ENCODE measurements at regions not wholly inside any gene's neighbourhood (a gene's known extent, or its start where the extent isn't known, plus 50 kb on each side); places are given as distances from the start of the nearest gene placed in this dataset.

DNA sequence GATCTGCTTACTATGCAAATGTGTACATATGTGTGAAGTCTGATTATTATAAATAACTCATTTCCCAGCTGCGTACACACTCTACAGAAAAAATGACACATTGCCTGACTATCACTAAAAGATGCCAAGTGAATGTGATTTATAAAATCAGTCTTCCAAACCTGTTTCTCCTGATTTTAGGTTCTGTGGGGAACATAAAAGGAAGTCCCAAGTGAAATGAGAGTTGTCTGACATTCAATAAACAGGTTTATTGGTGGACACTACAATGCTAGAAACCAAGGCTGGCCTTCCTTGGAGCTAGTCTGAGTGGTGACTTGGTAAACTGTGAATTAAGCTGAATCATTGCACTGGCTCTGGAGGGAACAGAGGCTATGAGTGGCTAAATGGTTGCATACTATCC lies 287.9 kb upstream of the ESRRG start:
- H3K27me3 ChIP-seq (ENCODE audit: control insufficient read depth in 1 of 2, insufficient read depth in 2 of 2, low read length in 2 of 2): no peaks in the 10 kb centered on the region
- no peaks in the 10 kb centered on the region for H3K36me3 ChIP-seq (ENCODE audit: control insufficient read depth in 2 of 2, insufficient read depth in 2 of 2, low read length in 1 of 2)
- H3K27ac ChIP-seq (ENCODE audit: low read depth in 2 of 2, low read length in 1 of 2): no peak overlapping the region
- H3K9me3 ChIP-seq (ENCODE audit: control insufficient read depth in 2 of 2, insufficient read depth in 1 of 2, low read depth in 1 of 2, low read length in 1 of 2): no peaks in the 10 kb centered on the region
- 81 to 95% methylated on average over 1 of the region's 1 CpG for whole genome bisulfite sequencing, 2 donors
- H3K4me1 ChIP-seq (ENCODE audit: control insufficient read depth in 2 of 2, insufficient read depth in 2 of 2, low read length in 1 of 2): no peaks in the 10 kb centered on the region
- no peak overlapping the region for H3K4me3 ChIP-seq (ENCODE audit: low read depth in 1 of 2, low read length in 2 of 2)

DNA sequence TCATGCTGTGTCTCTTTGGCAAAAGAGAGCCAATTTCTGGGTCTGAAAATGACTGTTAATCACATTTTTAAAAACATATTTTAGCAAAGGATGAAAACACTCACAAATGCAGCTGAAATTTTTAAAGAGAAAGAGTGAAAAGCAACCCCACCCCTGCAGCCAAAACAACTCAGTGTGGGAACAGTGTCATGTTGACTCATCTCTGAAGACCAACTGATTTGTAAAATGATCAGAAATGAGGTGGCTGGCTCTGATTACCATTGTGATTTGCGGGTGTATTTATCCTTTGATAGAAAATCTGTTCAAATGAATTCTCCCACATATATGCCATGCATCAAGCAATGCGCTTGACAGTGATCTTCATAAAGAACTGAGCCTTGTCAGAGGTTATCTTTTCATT lies 287.0 kb upstream of the ESRRG start:
- H3K4me1 ChIP-seq (ENCODE audit: control insufficient read depth in 2 of 2, insufficient read depth in 2 of 2, low read length in 1 of 2): no peaks in the 10 kb centered on the region
- 87 to 89% methylated on average over 2 of the region's 2 CpGs for WGBS, 2 donors
- H3K4me3 ChIP-seq (ENCODE audit: low read depth in 1 of 2, low read length in 2 of 2): no peak overlapping the region
- no peaks in the 10 kb centered on the region for H3K27me3 ChIP-seq (ENCODE audit: control insufficient read depth in 1 of 2, insufficient read depth in 2 of 2, low read length in 2 of 2)
- no peaks in the 10 kb centered on the region for H3K9me3 ChIP-seq (ENCODE audit: control insufficient read depth in 2 of 2, insufficient read depth in 1 of 2, low read depth in 1 of 2, low read length in 1 of 2)
- no peaks in the 10 kb centered on the region for H3K36me3 ChIP-seq (ENCODE audit: control insufficient read depth in 2 of 2, insufficient read depth in 2 of 2, low read length in 1 of 2)
- no peak overlapping the region for H3K27ac ChIP-seq (ENCODE audit: low read depth in 2 of 2, low read length in 1 of 2)

DNA sequence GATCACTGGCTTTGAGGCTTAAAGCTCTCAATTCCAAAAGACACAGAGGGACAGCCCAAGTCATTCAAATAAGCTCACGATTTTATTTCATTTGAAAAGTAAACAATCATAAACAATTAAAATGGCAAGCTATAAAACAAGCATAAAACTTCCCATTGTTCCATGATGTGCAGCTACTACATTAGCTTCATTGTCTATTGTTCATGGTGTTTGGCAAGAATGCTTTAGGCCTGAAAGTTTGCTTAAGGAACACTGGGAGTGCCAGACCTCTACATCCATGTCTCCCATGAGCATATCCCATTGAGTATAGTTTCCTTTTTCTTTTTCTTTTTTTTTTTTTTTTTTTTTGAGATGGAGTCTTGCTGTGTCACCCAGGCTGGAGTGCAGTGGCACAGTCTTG lies 286.1 kb upstream of the ESRRG start:
- no peak overlapping the region for H3K27ac ChIP-seq (ENCODE audit: low read depth in 2 of 2, low read length in 1 of 2)
- H3K4me1 ChIP-seq (ENCODE audit: control insufficient read depth in 2 of 2, insufficient read depth in 2 of 2, low read length in 1 of 2): no peaks in the 10 kb centered on the region
- H3K9me3 ChIP-seq (ENCODE audit: control insufficient read depth in 2 of 2, insufficient read depth in 1 of 2, low read depth in 1 of 2, low read length in 1 of 2): no peaks in the 10 kb centered on the region
- H3K4me3 ChIP-seq (ENCODE audit: low read depth in 1 of 2, low read length in 2 of 2): no peak overlapping the region
- no peaks in the 10 kb centered on the region for H3K36me3 ChIP-seq (ENCODE audit: control insufficient read depth in 2 of 2, insufficient read depth in 2 of 2, low read length in 1 of 2)
- WGBS, 2 donors: 33 to 37% methylated on average over 1 of the region's 1 CpG
- no peaks in the 10 kb centered on the region for H3K27me3 ChIP-seq (ENCODE audit: control insufficient read depth in 1 of 2, insufficient read depth in 2 of 2, low read length in 2 of 2)

DNA sequence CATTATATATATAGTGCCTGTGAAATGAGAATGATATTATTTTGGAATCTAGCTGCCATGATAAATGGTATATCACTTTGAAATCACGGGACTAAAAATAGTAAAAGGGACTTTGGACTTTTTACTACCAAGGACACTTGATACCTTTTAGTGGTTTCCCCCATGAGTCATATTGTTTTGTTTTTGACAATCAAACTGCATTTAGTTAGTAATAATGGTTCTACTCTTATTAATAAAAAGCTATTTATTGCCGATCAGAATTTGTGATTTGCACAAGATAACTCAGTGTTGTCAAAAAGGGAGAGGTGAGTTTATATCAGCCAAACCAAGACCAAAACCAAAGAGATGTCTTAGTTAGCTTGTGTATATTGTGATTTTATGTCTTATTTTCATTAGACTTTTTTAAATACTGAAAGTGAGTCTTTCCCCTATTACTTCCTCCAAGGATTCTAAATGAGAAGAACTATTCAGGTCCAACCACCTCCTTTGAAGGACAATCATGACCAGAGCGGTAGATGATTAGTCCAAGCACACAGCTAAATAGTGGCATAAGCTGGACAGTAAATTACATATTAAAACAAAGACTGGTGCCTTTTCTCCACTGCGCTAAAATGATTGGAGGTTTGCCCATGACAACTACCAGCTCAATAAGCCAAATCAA lies 281.7 kb upstream of the ESRRG start:
- Histone ChIP-seq H3K4me1 (ENCODE audit: control insufficient read depth in 2 of 2, insufficient read depth in 2 of 2, low read length in 1 of 2) (no peaks in the 10 kb centered on the region), H3K27ac (ENCODE audit: low read depth in 2 of 2, low read length in 1 of 2) (no peak overlapping the region), H3K36me3 (ENCODE audit: control insufficient read depth in 2 of 2, insufficient read depth in 2 of 2, low read length in 1 of 2) (no peaks in the 10 kb centered on the region), H3K4me3 (ENCODE audit: low read depth in 1 of 2, low read length in 2 of 2) (no peak overlapping the region), H3K27me3 (ENCODE audit: control insufficient read depth in 1 of 2, insufficient read depth in 2 of 2, low read length in 2 of 2) (no peaks in the 10 kb centered on the region), H3K9me3 (ENCODE audit: control insufficient read depth in 2 of 2, insufficient read depth in 1 of 2, low read depth in 1 of 2, low read length in 1 of 2) (no peaks in the 10 kb centered on the region)
- 56 to 64% methylated on average over 4 of the region's 4 CpGs for WGBS, 2 donors

DNA sequence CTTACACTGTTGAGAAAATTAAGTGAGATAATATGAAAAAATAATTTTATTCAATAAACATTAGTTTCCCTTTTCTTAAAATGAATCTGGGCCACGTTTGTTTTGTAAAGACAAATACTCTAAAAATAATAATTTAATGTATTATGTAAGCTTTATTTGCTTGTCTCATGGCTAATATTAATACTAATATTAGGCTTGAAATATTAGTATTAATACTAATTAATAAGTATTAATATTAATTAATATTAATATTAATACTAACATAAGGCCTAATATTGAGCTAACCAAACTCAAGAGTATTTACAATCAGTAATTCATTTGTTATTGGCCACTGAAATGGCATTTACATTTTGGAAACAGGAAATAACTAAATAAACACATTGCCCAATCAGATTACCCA lies 280.1 kb upstream of the ESRRG start:
- no peaks in the 10 kb centered on the region for H3K9me3 ChIP-seq (ENCODE audit: control insufficient read depth in 2 of 2, insufficient read depth in 1 of 2, low read depth in 1 of 2, low read length in 1 of 2)
- WGBS, 2 donors: 75 to 84% methylated on average over 1 of the region's 1 CpG
- no peak overlapping the region for H3K4me3 ChIP-seq (ENCODE audit: low read depth in 1 of 2, low read length in 2 of 2)
- H3K36me3 ChIP-seq (ENCODE audit: control insufficient read depth in 2 of 2, insufficient read depth in 2 of 2, low read length in 1 of 2): no peaks in the 10 kb centered on the region
- H3K27me3 ChIP-seq (ENCODE audit: control insufficient read depth in 1 of 2, insufficient read depth in 2 of 2, low read length in 2 of 2): no peaks in the 10 kb centered on the region
- no peak overlapping the region for H3K27ac ChIP-seq (ENCODE audit: low read depth in 2 of 2, low read length in 1 of 2)
- H3K4me1 ChIP-seq (ENCODE audit: control insufficient read depth in 2 of 2, insufficient read depth in 2 of 2, low read length in 1 of 2): no peaks in the 10 kb centered on the region

DNA sequence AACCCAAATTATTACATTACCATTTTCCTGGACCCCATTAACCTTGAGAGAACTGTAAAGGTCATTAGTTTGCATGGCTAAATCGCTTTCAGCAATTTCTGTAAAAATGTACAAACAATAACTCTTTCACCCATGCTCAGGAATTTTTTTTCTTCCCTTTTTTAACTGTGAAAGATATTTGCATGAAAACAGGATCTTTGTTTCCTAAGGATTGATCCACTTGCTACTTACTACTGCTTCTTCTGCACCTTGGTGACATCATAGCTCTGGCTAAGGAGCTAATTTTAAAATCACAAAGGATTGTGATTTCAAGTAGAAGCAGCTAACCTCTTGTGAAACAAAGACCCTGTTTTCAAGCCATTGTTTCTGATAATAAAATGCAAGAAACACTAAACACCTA lies 274.6 kb upstream of the ESRRG start:
- Histone ChIP-seq H3K27me3 (ENCODE audit: control insufficient read depth in 1 of 2, insufficient read depth in 2 of 2, low read length in 2 of 2) (no peaks in the 10 kb centered on the region), H3K4me3 (ENCODE audit: low read depth in 1 of 2, low read length in 2 of 2) (no peak overlapping the region), H3K4me1 (ENCODE audit: control insufficient read depth in 2 of 2, insufficient read depth in 2 of 2, low read length in 1 of 2) (no peaks in the 10 kb centered on the region), H3K36me3 (ENCODE audit: control insufficient read depth in 2 of 2, insufficient read depth in 2 of 2, low read length in 1 of 2) (no peaks in the 10 kb centered on the region), H3K27ac (ENCODE audit: low read depth in 2 of 2, low read length in 1 of 2) (no peak overlapping the region), H3K9me3 (ENCODE audit: control insufficient read depth in 2 of 2, insufficient read depth in 1 of 2, low read depth in 1 of 2, low read length in 1 of 2) (no peaks in the 10 kb centered on the region)
- 83 to 86% methylated on average over 1 of the region's 1 CpG for WGBS, 2 donors

DNA sequence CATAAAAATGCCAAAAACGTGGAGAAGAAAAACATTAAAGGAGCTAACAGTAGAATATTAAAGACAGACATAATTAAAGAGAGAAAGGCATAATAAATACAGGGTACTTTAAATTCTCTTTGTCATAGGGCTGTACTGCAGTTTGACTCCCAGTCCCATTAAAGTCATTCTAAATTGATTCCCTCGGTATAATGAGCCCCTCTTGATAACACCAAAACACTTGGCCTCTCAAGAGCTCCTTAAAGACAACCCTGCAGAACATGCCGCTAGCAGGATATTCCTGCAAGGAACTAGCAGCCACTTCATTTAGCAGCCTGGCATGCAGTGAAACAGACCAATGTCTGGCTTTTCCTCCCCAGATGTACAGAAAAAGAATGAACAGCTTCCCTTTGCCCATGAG lies 273.8 kb upstream of the ESRRG start:
- Histone ChIP-seq H3K4me3 (ENCODE audit: low read depth in 1 of 2, low read length in 2 of 2) (no peak overlapping the region), H3K27ac (ENCODE audit: low read depth in 2 of 2, low read length in 1 of 2) (no peak overlapping the region), H3K4me1 (ENCODE audit: control insufficient read depth in 2 of 2, insufficient read depth in 2 of 2, low read length in 1 of 2) (no peaks in the 10 kb centered on the region), H3K27me3 (ENCODE audit: control insufficient read depth in 1 of 2, insufficient read depth in 2 of 2, low read length in 2 of 2) (no peaks in the 10 kb centered on the region), H3K36me3 (ENCODE audit: control insufficient read depth in 2 of 2, insufficient read depth in 2 of 2, low read length in 1 of 2) (no peaks in the 10 kb centered on the region), H3K9me3 (ENCODE audit: control insufficient read depth in 2 of 2, insufficient read depth in 1 of 2, low read depth in 1 of 2, low read length in 1 of 2) (no peaks in the 10 kb centered on the region)
- WGBS, 2 donors: 59 to 62% methylated on average over 3 of the region's 3 CpGs

DNA sequence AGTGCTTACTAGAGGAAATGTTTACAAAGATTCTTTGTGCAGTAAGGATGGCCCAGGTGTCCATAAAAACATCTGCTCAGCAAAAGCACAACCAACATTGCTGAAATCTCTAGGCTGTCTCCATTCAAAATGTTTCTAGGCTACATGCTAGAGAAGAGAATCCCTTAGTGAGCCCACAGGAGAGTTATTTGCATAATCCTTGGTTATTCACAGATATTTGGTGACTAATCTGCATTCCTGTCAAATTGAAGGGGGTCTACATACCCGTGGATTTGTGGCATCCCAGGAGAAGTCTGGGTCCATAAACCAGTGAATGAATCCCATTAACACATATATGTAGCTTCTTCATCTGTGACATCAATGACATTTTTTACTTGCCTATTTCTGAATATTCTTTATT lies 261.3 kb upstream of the ESRRG start:
- Histone ChIP-seq H3K36me3 (ENCODE audit: control insufficient read depth in 2 of 2, insufficient read depth in 2 of 2, low read length in 1 of 2) (no peaks in the 10 kb centered on the region), H3K27ac (ENCODE audit: low read depth in 2 of 2, low read length in 1 of 2) (no peak overlapping the region), H3K4me1 (ENCODE audit: control insufficient read depth in 2 of 2, insufficient read depth in 2 of 2, low read length in 1 of 2) (no peaks in the 10 kb centered on the region), H3K4me3 (ENCODE audit: low read depth in 1 of 2, low read length in 2 of 2) (no peak overlapping the region), H3K9me3 (ENCODE audit: control insufficient read depth in 2 of 2, insufficient read depth in 1 of 2, low read depth in 1 of 2, low read length in 1 of 2) (no peaks in the 10 kb centered on the region), H3K27me3 (ENCODE audit: control insufficient read depth in 1 of 2, insufficient read depth in 2 of 2, low read length in 2 of 2) (no peaks in the 10 kb centered on the region)
- 16 to 24% methylated on average over 1 of the region's 1 CpG for WGBS, 2 donors

DNA sequence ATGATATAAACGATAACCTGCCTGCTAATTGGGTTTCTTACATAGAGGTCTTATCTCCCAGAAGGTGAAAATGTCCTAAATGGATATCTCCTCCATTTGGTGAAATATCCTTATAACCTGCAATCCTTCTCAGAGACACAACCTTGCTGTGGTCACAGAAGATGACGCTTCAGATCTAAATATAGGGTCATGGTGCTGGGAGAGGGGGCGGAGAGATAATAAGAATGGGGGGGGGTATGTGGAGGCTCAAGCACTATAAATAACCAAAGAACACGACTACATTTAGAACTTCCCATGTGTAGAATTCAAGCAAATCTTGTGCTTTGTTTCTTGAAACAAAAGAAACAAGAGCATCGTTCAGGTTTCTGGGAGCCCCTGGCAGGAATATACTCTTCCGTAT lies 260.6 kb upstream of the ESRRG start:
- Histone ChIP-seq H3K4me3 (ENCODE audit: low read depth in 1 of 2, low read length in 2 of 2) (no peak overlapping the region), H3K36me3 (ENCODE audit: control insufficient read depth in 2 of 2, insufficient read depth in 2 of 2, low read length in 1 of 2) (no peaks in the 10 kb centered on the region), H3K27ac (ENCODE audit: low read depth in 2 of 2, low read length in 1 of 2) (no peak overlapping the region), H3K4me1 (ENCODE audit: control insufficient read depth in 2 of 2, insufficient read depth in 2 of 2, low read length in 1 of 2) (no peaks in the 10 kb centered on the region), H3K9me3 (ENCODE audit: control insufficient read depth in 2 of 2, insufficient read depth in 1 of 2, low read depth in 1 of 2, low read length in 1 of 2) (no peaks in the 10 kb centered on the region), H3K27me3 (ENCODE audit: control insufficient read depth in 1 of 2, insufficient read depth in 2 of 2, low read length in 2 of 2) (no peaks in the 10 kb centered on the region)
- WGBS, 2 donors: 68 to 76% methylated on average over 6 of the region's 6 CpGs

DNA sequence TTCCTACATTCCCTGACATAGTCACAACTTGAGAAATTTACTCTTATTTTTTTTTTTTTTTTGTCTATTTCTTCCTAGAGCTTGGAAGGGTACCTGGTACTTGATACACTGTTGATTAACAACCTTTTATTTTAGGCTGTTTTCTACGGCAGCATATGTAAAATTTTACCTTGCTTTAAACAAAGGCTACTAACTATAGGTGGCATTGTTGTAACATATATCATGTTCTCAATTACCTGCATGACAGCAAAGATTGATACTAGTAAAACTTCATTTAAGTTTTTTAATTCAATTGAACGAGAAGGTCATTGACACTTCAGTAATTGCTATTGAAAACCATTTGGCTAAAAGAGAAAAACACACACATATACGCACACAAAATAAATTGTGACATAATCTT lies 238.3 kb upstream of the ESRRG start:
- H3K4me3 ChIP-seq (ENCODE audit: low read depth in 1 of 2, low read length in 2 of 2): no peak overlapping the region
- no peak overlapping the region for H3K27ac ChIP-seq (ENCODE audit: low read depth in 2 of 2, low read length in 1 of 2)
- 40 to 45% methylated on average over 3 of the region's 3 CpGs for WGBS, 2 donors
- no peaks in the 10 kb centered on the region for H3K9me3 ChIP-seq (ENCODE audit: control insufficient read depth in 2 of 2, insufficient read depth in 1 of 2, low read depth in 1 of 2, low read length in 1 of 2)
- no peaks in the 10 kb centered on the region for H3K36me3 ChIP-seq (ENCODE audit: control insufficient read depth in 2 of 2, insufficient read depth in 2 of 2, low read length in 1 of 2)
- H3K27me3 ChIP-seq (ENCODE audit: control insufficient read depth in 1 of 2, insufficient read depth in 2 of 2, low read length in 2 of 2): no peaks in the 10 kb centered on the region
- no peaks in the 10 kb centered on the region for H3K4me1 ChIP-seq (ENCODE audit: control insufficient read depth in 2 of 2, insufficient read depth in 2 of 2, low read length in 1 of 2)

Data from esophagus (tissue), 2 donors.